Ascending aorta (tissue), 2 donors: ENCODE measurements at regions not wholly inside any gene's neighbourhood (a gene's known extent, or its start where the extent isn't known, plus 50 kb on each side); places are given as distances from the start of the nearest gene placed in this dataset.
A peak's percentile ranks its signal among the peaks of the same experiment; 100 is the strongest.

ENCODE experiments used
- DNase-seq, 2 donors: peaks; one replicate each; pipeline ENCODE4 v3.0.0-alpha.2; 2019; ENCODE audit warnings: low spot score in 2 of 2
- H3K27ac ChIP-seq, 2 donors: fragments of 200-600 bp; sonication (generic); one replicate each; pipeline ENCODE4 v1.5.1; 2016 to 2017; ENCODE audit warnings: mild to moderate bottlenecking in 1 of 2
- H3K27me3 ChIP-seq: fragments of 200-600 bp; sonication (generic); one replicate; pipeline ENCODE4 v1.5.1; 2017
- H3K36me3 ChIP-seq, 2 donors: fragments of 200-600 bp; sonication (generic); one replicate each; pipeline ENCODE4 v1.5.1; 2016
- H3K4me1 ChIP-seq, 2 donors: fragments of 200-600 bp; sonication (generic); one replicate each; pipeline ENCODE4 v1.5.1; 2016 to 2017; ENCODE audit warnings: mild to moderate bottlenecking in 1 of 2
- H3K4me3 ChIP-seq, 2 donors: fragments of 200-600 bp; sonication (generic); one replicate each; pipeline ENCODE4 v1.5.1; 2016 to 2017; ENCODE audit warnings: mild to moderate bottlenecking in 1 of 2
- H3K9me3 ChIP-seq, 2 donors: fragments of 200-600 bp; sonication (generic); one replicate each; pipeline ENCODE4 v1.5.1; 2016
- CTCF ChIP-seq, 3 experiments: fragments of 200-600 bp in 2 of 3; fragments of 450-650 bp in 1 of 3; sonication (generic) in 2 of 3; IDR thresholded peaks; one replicate each; pipeline ENCODE4 v1.5.1; 2016 to 2019; ENCODE audit warnings: antibody characterized with exemption in 3 of 3, mild to moderate bottlenecking in 1 of 3, moderate library complexity in 1 of 3
- intact Hi-C: fragments of 100-400 bp; cut with DNase I; formaldehyde crosslinking; loops from one replicate; pipeline ENCODE4 v1.15.1; 2023

- DNase-seq = peak in 1 of 2 donors; percentile 75
- no peaks in the 10 kb centered on the region for H3K9me3 ChIP-seq
- TF ChIP-seq CTCF (IDR thresholded peaks at IDR 0.05) = no peak
- H3K27me3 ChIP-seq = no peaks in the 10 kb centered on the region
- H3K36me3 ChIP-seq = no peaks in the 10 kb centered on the region
- no peaks in the 10 kb centered on the region for H3K4me1 ChIP-seq
- no peak overlapping the region for H3K4me3 ChIP-seq
- H3K27ac ChIP-seq = no peak overlapping the region
- intact Hi-C loops = no loop called here
Observed at GRCh38 chr20:21901470-21902275, 196.2 kb downstream of the PAX1 start.

DNA sequence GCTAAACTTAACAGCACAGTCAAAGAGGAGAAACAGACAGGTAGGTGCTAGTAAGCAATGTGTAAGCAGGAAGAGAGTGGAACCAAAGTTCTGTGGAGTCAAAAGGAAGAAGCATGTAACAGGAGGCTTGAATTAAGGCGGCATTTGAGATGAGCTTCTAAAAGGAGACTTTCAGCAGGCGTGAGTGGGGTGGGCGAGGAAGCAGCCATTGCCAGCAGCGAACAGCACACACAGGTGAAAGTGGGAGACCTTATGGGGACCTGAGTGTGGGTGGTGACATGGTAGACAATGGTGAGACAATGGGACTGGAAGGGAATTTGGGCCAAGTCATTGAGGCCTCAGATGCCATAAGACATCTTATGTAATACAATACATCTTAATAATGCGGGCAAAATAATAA is 195.0 kb downstream of the PAX1 start:
- Histone ChIP-seq H3K4me3 (no peak overlapping the region), H3K4me1 (no peaks in the 10 kb centered on the region), H3K27me3 (no peaks in the 10 kb centered on the region), H3K9me3 (no peaks in the 10 kb centered on the region), H3K27ac (no peak overlapping the region), H3K36me3 (no peaks in the 10 kb centered on the region)
- TF ChIP-seq CTCF (IDR thresholded peaks at IDR 0.05) = no peak
- intact Hi-C loops = no loop called here
- no peak for DNase-seq

- Histone ChIP-seq H3K36me3 (no peaks in the 10 kb centered on the region), H3K9me3 (no peaks in the 10 kb centered on the region), H3K4me1 (no peaks in the 10 kb centered on the region), H3K4me3 (no peak overlapping the region), H3K27me3 (no peaks in the 10 kb centered on the region), H3K27ac (no peak overlapping the region)
- no peak for TF ChIP-seq CTCF (IDR thresholded peaks at IDR 0.05)
- intact Hi-C loops = no loop called here
- DNase-seq = no peak
Observed at GRCh38 chr20:21874921-21875320, 169.5 kb downstream of the PAX1 start.

DNA sequence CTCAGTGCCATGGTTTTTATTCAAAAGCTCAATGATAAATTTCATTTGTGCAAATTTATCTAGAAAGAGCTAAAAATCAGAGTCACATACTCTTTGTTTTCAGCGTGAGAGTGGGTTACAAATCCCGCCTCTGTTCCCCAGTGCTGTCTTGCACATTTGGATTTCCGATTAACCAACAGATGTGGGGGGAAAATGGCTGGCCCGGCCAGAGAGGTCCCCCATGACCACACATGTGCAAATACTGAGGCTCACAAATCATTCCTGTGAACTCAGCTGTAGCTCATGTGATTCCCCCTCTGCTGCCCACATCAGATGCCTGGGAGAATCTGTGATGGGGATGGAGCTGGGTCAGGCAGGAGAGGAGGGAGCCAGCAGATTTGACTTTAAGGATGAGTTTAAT is 168.7 kb downstream of the PAX1 start:
- intact Hi-C loops = no loop called here
- Histone ChIP-seq H3K36me3 (no peaks in the 10 kb centered on the region), H3K4me1 (no peaks in the 10 kb centered on the region), H3K9me3 (no peaks in the 10 kb centered on the region), H3K4me3 (no peak overlapping the region), H3K27ac (no peak overlapping the region), H3K27me3 (no peaks in the 10 kb centered on the region)
- DNase-seq = no peak
- no peak for TF ChIP-seq CTCF (IDR thresholded peaks at IDR 0.05)

GRCh38 chr20:21873291-21873690 is 167.8 kb downstream of the PAX1 start:
- Histone ChIP-seq H3K27me3 (no peaks in the 10 kb centered on the region), H3K4me3 (no peak overlapping the region), H3K9me3 (no peaks in the 10 kb centered on the region), H3K4me1 (no peaks in the 10 kb centered on the region), H3K27ac (no peak overlapping the region), H3K36me3 (no peaks in the 10 kb centered on the region)
- DNase-seq = no peak
- TF ChIP-seq CTCF (IDR thresholded peaks at IDR 0.05) = no peak
- intact Hi-C loops = no loop called here
